ENCODE measurements at regions not wholly inside any gene's neighbourhood (a gene's known extent, or its start where the extent isn't known, plus 50 kb on each side); places are given as distances from the start of the nearest gene placed in this dataset.

DNA sequence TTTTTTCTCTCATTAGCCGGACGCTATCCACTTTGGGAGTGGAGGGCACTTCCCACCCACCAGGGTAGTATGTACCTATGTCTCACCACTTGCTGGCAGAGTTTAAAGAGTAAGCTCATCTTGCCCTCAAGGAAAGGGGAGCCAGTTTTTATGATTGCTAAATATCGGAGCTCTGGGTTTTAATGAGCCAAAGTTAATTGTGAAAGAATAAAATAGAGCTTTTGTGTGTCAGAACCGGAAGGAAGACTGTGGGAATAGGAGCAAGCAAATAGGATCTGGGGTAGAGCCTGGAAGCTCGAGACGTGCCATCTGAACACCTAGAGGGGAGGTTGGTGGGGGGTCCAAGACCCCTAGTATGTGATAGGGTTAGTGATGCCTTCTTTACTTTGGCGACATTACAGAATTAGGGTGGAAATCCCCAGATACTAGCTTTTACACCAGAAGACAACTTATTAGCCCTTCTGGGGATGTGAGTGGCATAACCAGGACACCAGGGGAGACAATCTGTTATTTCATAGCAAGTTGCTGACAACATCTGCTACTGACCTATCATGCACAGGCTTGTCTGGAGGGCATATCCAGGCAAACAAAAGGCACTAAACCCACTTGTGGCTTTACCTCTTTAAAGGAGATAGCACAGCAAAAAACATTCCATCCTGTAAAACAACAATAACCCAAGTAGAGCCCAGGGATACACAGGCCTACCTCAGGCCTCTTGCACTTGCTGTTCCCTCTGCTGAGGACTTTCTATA is 333.8 kb downstream of the ZNF621 start:
- 89% methylated on average over 4 of the region's 7 CpGs for WGBS (ENCODE audit: insufficient coverage)
- TF ChIP-seq, protein P1, sequence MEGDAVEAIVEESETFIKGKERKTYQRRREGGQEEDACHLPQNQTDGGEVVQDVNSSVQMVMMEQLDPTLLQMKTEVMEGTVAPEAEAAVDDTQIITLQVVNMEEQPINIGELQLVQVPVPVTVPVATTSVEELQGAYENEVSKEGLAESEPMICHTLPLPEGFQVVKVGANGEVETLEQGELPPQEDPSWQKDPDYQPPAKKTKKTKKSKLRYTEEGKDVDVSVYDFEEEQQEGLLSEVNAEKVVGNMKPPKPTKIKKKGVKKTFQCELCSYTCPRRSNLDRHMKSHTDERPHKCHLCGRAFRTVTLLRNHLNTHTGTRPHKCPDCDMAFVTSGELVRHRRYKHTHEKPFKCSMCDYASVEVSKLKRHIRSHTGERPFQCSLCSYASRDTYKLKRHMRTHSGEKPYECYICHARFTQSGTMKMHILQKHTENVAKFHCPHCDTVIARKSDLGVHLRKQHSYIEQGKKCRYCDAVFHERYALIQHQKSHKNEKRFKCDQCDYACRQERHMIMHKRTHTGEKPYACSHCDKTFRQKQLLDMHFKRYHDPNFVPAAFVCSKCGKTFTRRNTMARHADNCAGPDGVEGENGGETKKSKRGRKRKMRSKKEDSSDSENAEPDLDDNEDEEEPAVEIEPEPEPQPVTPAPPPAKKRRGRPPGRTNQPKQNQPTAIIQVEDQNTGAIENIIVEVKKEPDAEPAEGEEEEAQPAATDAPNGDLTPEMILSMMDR (IDR thresholded peaks at IDR 0.05) = no peak
- Histone ChIP-seq H3K4me1 (ENCODE audit: control insufficient read depth in 1 of 2, insufficient read depth in 2 of 2, low read length in 2 of 2) (no peaks in the 10 kb centered on the region), H3K27ac (ENCODE audit: low read depth in 1 of 2, low read length in 2 of 2) (no peak overlapping the region), H3K36me3 (replicated peaks in 1 of 2; ENCODE audit: control insufficient read depth in 1 of 2, insufficient read depth in 2 of 2, low read length in 2 of 2) (no peaks in the 10 kb centered on the region), H3K79me2 (ENCODE audit: insufficient read depth, low read length) (no peaks in the 10 kb centered on the region), H3K4me3 (replicated peaks in 1 of 3; ENCODE audit: low read depth in 2 of 3, low read length in 3 of 3) (no peak overlapping the region), H2AFZ (ENCODE audit: insufficient read depth, low read depth, low read length, poor library complexity, severe bottlenecking) (no peak overlapping the region), H3K4me2 (replicated peaks; ENCODE audit: extremely low read depth, low read length, poor library complexity, severe bottlenecking) (no peak overlapping the region), H3K9me3 (replicated peaks in 1 of 2; ENCODE audit: control insufficient read depth in 1 of 2, insufficient read depth in 1 of 2, low read length in 2 of 2) (no peaks in the 10 kb centered on the region), H3K27me3 (ENCODE audit: control insufficient read depth in 2 of 2, insufficient read depth in 2 of 2, low read length in 2 of 2) (no peaks in the 10 kb centered on the region), H4K20me1 (ENCODE audit: insufficient read depth, low read length) (no peaks in the 10 kb centered on the region), H3K9ac (ENCODE audit: insufficient read depth, low read length, poor library complexity, severe bottlenecking) (no peak overlapping the region)
- H3K36me3 Mint-ChIP-seq = no peaks in the 10 kb centered on the region
- DNase-seq = no peak
- H3K4me1 Mint-ChIP-seq = no peaks in the 10 kb centered on the region
- H3K27me3 Mint-ChIP-seq (ENCODE audit: low read depth in 3 of 3) = peaks cover 1 to 4% (median 2%) of the 10 kb centered on the region in 3 donors
- no peak overlapping the region for H3K4me3 Mint-ChIP-seq
- H3K27ac Mint-ChIP-seq = no peak overlapping the region
- H3K9me3 Mint-ChIP-seq = peaks cover 0 to 9% (median 0%) of the 10 kb centered on the region in 7 donors
- intact Hi-C loops (cut with micrococcal nuclease) = no loop called here

- Histone ChIP-seq H3K36me3 (replicated peaks in 1 of 2; ENCODE audit: control insufficient read depth in 1 of 2, insufficient read depth in 2 of 2, low read length in 2 of 2) (no peaks in the 10 kb centered on the region), H3K4me3 (replicated peaks in 1 of 3; ENCODE audit: low read depth in 2 of 3, low read length in 3 of 3) (no peak overlapping the region), H3K9me3 (replicated peaks in 1 of 2; ENCODE audit: control insufficient read depth in 1 of 2, insufficient read depth in 1 of 2, low read length in 2 of 2) (peaks cover 3 to 7% of the 10 kb centered on the region in 2 donors), H3K27ac (ENCODE audit: low read depth in 1 of 2, low read length in 2 of 2) (no peak overlapping the region), H3K4me2 (replicated peaks; ENCODE audit: extremely low read depth, low read length, poor library complexity, severe bottlenecking) (no peak overlapping the region), H3K9ac (ENCODE audit: insufficient read depth, low read length, poor library complexity, severe bottlenecking) (no peak overlapping the region), H3K27me3 (ENCODE audit: control insufficient read depth in 2 of 2, insufficient read depth in 2 of 2, low read length in 2 of 2) (no peaks in the 10 kb centered on the region), H3K79me2 (ENCODE audit: insufficient read depth, low read length) (no peaks in the 10 kb centered on the region), H2AFZ (ENCODE audit: insufficient read depth, low read depth, low read length, poor library complexity, severe bottlenecking) (no peak overlapping the region), H4K20me1 (ENCODE audit: insufficient read depth, low read length) (no peaks in the 10 kb centered on the region), H3K4me1 (ENCODE audit: control insufficient read depth in 1 of 2, insufficient read depth in 2 of 2, low read length in 2 of 2) (no peaks in the 10 kb centered on the region)
- intact Hi-C loops (cut with micrococcal nuclease) = no loop called here
- no peaks in the 10 kb centered on the region for H3K4me1 Mint-ChIP-seq
- H3K36me3 Mint-ChIP-seq = no peaks in the 10 kb centered on the region
- TF ChIP-seq, protein P1 (IDR thresholded peaks at IDR 0.05) = no peak
- peaks cover 1 to 2% (median 2%) of the 10 kb centered on the region in 3 donors for H3K27me3 Mint-ChIP-seq (ENCODE audit: low read depth in 3 of 3)
- H3K4me3 Mint-ChIP-seq = no peak overlapping the region
- DNase-seq = no peak
- 100% methylated on average over 1 of the region's 2 CpGs for WGBS (ENCODE audit: insufficient coverage)
- H3K9me3 Mint-ChIP-seq = peaks cover 6 to 24% (median 10%) of the 10 kb centered on the region in 7 donors
- no peak overlapping the region for H3K27ac Mint-ChIP-seq
These were observed 336.4 kb upstream of the CTNNB1 start for GRCh38 chr3:40862946-40863345.

Data from CD14-positive monocyte (primary cell).